Right lobe of liver (tissue), 6 donors: ENCODE measurements at regions not wholly inside any gene's neighbourhood (a gene's known extent, or its start where the extent isn't known, plus 50 kb on each side); places are given as distances from the start of the nearest gene placed in this dataset.

Experiments
- ATAC-seq, 4 donors: fragments of 200-7000 bp; cut with Tn5 transposase; one replicate each; pipeline ENCODE4 v1.9.1; 2020; ENCODE audit warnings: mild to moderate bottlenecking in 4 of 4, moderate library complexity in 4 of 4
- DNase-seq, 3 donors: peaks; one replicate each; pipeline ENCODE4 v3.0.0-alpha.2; 2020
- H3K27ac ChIP-seq, 3 donors: fragments of 200-600 bp; one replicate each; pipeline ENCODE4 v1.8.0; 2022
- H3K27me3 ChIP-seq, 2 donors: fragments of 200-600 bp; one replicate each; pipeline ENCODE4 v1.8.0; 2022
- H3K36me3 ChIP-seq, 4 donors: fragments of 200-600 bp; sonication (generic) in 1 of 4; one replicate each; pipeline versions ENCODE4 v1.5.1 to v1.8.0; 2017 to 2022; ENCODE audit warnings: control low read depth in 1 of 4
- H3K4me1 ChIP-seq, 4 donors: fragments of 200-600 bp; sonication (generic) in 1 of 4; one replicate each; pipeline versions ENCODE4 v1.5.1 to v1.8.0; 2017 to 2022; ENCODE audit warnings: control low read depth in 1 of 4
- H3K4me3 ChIP-seq, 3 donors: fragments of 200-600 bp; one replicate each; pipeline ENCODE4 v1.8.0; 2022
- H3K9me3 ChIP-seq, 4 donors: fragments of 200-600 bp; sonication (generic) in 1 of 4; one replicate each; pipeline versions ENCODE4 v1.5.1 to v1.8.0; 2017 to 2022; ENCODE audit warnings: control low read depth in 1 of 4
- CTCF ChIP-seq, 4 donors: fragments of 200-600 bp in 3 of 4; fragments of 450-650 bp in 1 of 4; IDR thresholded peaks; one replicate each; pipeline versions ENCODE4 v1.5.1 to v1.8.0; 2016 to 2022; ENCODE audit warnings: antibody characterized with exemption in 4 of 4, mild to moderate bottlenecking in 2 of 4
- POLR2A ChIP-seq: fragments of 450-650 bp; IDR thresholded peaks from one replicate; pipeline ENCODE4 v1.6.1; 2017; ENCODE audit warnings: antibody characterized with exemption, mild to moderate bottlenecking
- WGBS: methylation state at CpG from one replicate; pipeline ENCODE4 v1.1.6; 2018; ENCODE audit warnings: low coverage, low lambda C conversion rate; ENCODE audit not compliant: insufficient coverage; ENCODE audit errors: missing lambda C conversion rate; 5-methylcytosine and 5-hydroxymethylcytosine counted together
- intact Hi-C, 2 donors: fragments of 100-400 bp; cut with DNase I; formaldehyde crosslinking; loops; one replicate each; pipeline versions ENCODE4 v1.11.2 to v1.14.1; 2022
- donor health status: DM: no; HTN: yes; CAD: no.
- donor health status: DM: no; HTN: no; CAD: no.
- donor health status: DM: no; HTN: no; CAD: no.
- donor health status: DM: no; HTN: yes; CAD: no.
- donor health status: DM: no; HTN: yes; CAD: no.

GRCh38 chr10:64507651-64508028, 986.4 kb downstream of the REEP3 start:
- Histone ChIP-seq H3K4me1 (no peaks in the 10 kb centered on the region), H3K36me3 (no peaks in the 10 kb centered on the region), H3K4me3 (no peak overlapping the region), H3K9me3 (no peaks in the 10 kb centered on the region), H3K27ac (no peak overlapping the region), H3K27me3 (no peaks in the 10 kb centered on the region)
- no peak for TF ChIP-seq CTCF (IDR thresholded peaks at IDR 0.05)
- TF ChIP-seq POLR2A, result no peak
- 55% methylated on average over 2 of the region's 2 CpGs for WGBS
- intact Hi-C loops, result no loop called here
- DNase-seq, result no peak
- no peak for ATAC-seq

GRCh38 chr10:64508029-64508661, 986.9 kb downstream of the REEP3 start:
- H3K27me3 ChIP-seq, result no peaks in the 10 kb centered on the region
- no peaks in the 10 kb centered on the region for H3K36me3 ChIP-seq
- ATAC-seq (no peak), DNase-seq (no peak)
- H3K4me1 ChIP-seq, result no peaks in the 10 kb centered on the region
- no peak for TF ChIP-seq POLR2A
- no peak for TF ChIP-seq CTCF (IDR thresholded peaks at IDR 0.05)
- no peaks in the 10 kb centered on the region for H3K9me3 ChIP-seq
- WGBS, result 20% methylated on average over 2 of the region's 2 CpGs
- H3K27ac ChIP-seq, result no peak overlapping the region
- H3K4me3 ChIP-seq, result no peak overlapping the region
- intact Hi-C loops, result no loop called here

DNA sequence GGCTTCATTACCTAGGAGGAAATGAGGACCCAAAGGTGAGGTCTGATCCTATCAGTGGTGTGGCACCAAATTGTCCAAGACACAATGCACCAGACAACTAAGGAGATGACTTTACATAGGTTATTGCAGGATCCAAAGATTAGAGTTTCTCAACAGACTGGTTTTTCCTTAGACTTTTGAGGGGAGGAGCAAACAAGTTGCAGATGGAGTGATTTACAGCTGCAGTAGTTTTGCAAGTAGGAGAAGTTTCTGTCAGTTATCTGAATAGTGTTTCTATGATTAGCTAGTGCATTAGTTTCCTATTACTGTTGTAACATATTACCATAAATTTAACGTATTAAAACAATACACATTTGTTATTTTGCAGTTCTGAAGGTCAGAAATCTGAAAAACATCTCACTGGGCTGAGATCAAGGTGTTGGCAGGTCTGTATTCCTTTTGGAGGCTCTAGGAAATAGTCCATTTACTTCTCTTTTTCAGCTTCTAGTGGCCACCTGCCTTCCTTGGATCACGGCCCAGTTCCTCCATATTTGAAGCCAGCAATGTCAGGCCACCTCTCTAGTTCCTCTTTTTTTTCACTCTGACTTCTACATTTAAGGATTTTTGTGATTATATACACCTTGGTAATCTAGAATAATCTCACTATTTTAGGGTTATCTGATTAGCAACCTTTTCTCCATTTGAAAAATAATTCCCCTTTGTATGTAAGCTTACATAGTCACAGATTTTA, 994.9 kb downstream of the REEP3 start:
- WGBS, result 47% methylated on average over 2 of the region's 2 CpGs

DNA sequence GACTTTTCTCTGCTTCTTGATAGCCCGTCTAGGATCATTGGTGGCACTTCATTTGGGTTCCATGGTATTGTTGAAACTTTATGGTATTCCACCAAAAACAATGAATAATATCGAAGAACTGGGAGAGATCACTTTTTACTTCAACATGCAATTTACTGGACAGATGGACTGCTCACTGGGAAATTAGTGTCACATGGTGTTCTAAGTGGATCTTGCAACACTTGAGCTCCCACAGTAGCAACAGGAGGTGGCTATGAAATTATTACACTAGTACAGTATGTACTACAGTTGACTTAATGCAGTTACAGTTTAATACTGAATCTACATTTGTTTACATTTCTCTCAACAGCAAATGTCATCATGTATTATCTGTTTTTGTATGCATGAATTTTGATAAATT, 997.3 kb downstream of the REEP3 start:
- WGBS, result 58% methylated on average over 2 of the region's 2 CpGs
- ATAC-seq (no peak), DNase-seq (no peak)
- H3K4me1 ChIP-seq, result no peaks in the 10 kb centered on the region
- H3K27me3 ChIP-seq, result no peaks in the 10 kb centered on the region
- intact Hi-C loops, result no loop called here
- H3K4me3 ChIP-seq, result no peak overlapping the region
- H3K9me3 ChIP-seq, result no peaks in the 10 kb centered on the region
- TF ChIP-seq POLR2A, result no peak
- no peak for TF ChIP-seq CTCF (IDR thresholded peaks at IDR 0.05)
- no peak overlapping the region for H3K27ac ChIP-seq
- H3K36me3 ChIP-seq, result no peaks in the 10 kb centered on the region

More for the DNA sequence above, 994.9 kb downstream of the REEP3 start:
- ATAC-seq, result no peak
- H3K36me3 ChIP-seq, result no peaks in the 10 kb centered on the region
- TF ChIP-seq CTCF (IDR thresholded peaks at IDR 0.05) (no peak), POLR2A (no peak)
- no peaks in the 10 kb centered on the region for H3K27me3 ChIP-seq
- H3K4me3 ChIP-seq, result no peak overlapping the region
- intact Hi-C loops, result no loop called here
- H3K27ac ChIP-seq, result no peak overlapping the region
- DNase-seq, result no peak
- no peaks in the 10 kb centered on the region for H3K9me3 ChIP-seq
- H3K4me1 ChIP-seq, result no peaks in the 10 kb centered on the region
